ENCODE measurements at regions not wholly inside any gene's neighbourhood (a gene's known extent, or its start where the extent isn't known, plus 50 kb on each side); places are given as distances from the start of the nearest gene placed in this dataset.

DNA sequence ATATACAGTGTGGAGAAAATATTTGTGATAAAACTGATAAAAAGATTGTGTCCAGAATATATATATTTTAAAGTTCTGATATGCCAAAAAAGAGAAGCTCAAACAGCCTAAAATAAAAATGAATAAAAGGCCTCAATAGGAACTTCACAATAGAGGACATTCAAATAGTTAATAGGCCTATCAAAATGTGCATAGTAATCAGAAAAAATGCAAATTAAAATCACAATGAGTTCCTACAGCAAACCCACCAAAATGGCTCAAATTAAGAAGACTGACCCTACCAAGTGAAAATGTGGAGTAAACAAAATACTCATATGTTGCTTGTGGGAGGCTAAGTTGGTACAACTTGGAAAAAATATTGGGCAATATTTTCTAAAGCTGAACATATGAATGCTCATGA, 57.6 kb upstream of the COG2 start:
- TF ChIP-seq CEBPB (IDR thresholded peaks at IDR 0.05; ENCODE audit: low read depth) (no peak), POLR2A (IDR thresholded peaks at IDR 0.05; ENCODE audit: borderline replicate concordance, extremely low read depth, insufficient read depth, insufficient read length) (no peak), EGR1 (IDR thresholded peaks at IDR 0.05; ENCODE audit: low read depth) (no peak), EZH2 (IDR thresholded peaks at IDR 0.05) (no peak), TCF7L2 (IDR thresholded peaks at IDR 0.05; ENCODE audit: borderline replicate concordance, extremely low read depth, insufficient read depth, insufficient read length) (no peak), JUND (IDR thresholded peaks at IDR 0.05) (no peak), POLR2AphosphoS5 (IDR thresholded peaks at IDR 0.05; ENCODE audit: low read depth, low read length) (no peak), SRF (IDR thresholded peaks at IDR 0.05; ENCODE audit: low read depth) (no peak), EZH2phosphoT487 (IDR thresholded peaks at IDR 0.05; ENCODE audit: borderline replicate concordance) (no peak)
- TF ChIP-seq, protein P1, sequence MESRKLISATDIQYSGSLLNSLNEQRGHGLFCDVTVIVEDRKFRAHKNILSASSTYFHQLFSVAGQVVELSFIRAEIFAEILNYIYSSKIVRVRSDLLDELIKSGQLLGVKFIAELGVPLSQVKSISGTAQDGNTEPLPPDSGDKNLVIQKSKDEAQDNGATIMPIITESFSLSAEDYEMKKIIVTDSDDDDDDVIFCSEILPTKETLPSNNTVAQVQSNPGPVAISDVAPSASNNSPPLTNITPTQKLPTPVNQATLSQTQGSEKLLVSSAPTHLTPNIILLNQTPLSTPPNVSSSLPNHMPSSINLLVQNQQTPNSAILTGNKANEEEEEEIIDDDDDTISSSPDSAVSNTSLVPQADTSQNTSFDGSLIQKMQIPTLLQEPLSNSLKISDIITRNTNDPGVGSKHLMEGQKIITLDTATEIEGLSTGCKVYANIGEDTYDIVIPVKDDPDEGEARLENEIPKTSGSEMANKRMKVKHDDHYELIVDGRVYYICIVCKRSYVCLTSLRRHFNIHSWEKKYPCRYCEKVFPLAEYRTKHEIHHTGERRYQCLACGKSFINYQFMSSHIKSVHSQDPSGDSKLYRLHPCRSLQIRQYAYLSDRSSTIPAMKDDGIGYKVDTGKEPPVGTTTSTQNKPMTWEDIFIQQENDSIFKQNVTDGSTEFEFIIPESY (IDR thresholded peaks at IDR 0.05; ENCODE audit: extremely low read depth, insufficient replicate concordance, low read length) = no peak
- TF ChIP-seq, protein P2, sequence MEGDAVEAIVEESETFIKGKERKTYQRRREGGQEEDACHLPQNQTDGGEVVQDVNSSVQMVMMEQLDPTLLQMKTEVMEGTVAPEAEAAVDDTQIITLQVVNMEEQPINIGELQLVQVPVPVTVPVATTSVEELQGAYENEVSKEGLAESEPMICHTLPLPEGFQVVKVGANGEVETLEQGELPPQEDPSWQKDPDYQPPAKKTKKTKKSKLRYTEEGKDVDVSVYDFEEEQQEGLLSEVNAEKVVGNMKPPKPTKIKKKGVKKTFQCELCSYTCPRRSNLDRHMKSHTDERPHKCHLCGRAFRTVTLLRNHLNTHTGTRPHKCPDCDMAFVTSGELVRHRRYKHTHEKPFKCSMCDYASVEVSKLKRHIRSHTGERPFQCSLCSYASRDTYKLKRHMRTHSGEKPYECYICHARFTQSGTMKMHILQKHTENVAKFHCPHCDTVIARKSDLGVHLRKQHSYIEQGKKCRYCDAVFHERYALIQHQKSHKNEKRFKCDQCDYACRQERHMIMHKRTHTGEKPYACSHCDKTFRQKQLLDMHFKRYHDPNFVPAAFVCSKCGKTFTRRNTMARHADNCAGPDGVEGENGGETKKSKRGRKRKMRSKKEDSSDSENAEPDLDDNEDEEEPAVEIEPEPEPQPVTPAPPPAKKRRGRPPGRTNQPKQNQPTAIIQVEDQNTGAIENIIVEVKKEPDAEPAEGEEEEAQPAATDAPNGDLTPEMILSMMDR (IDR thresholded peaks at IDR 0.05 in 2 of 3, conservative IDR thresholded peaks at IDR 0.05 in 1 of 3; ENCODE audit: borderline replicate concordance in 1 of 3, insufficient read depth in 1 of 3, low read depth in 2 of 3, low read length in 2 of 3) = no peak
- TF ChIP-seq, protein P3, sequence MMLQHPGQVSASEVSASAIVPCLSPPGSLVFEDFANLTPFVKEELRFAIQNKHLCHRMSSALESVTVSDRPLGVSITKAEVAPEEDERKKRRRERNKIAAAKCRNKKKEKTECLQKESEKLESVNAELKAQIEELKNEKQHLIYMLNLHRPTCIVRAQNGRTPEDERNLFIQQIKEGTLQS (IDR thresholded peaks at IDR 0.05) = no peak
- TF ChIP-seq, protein P4, sequence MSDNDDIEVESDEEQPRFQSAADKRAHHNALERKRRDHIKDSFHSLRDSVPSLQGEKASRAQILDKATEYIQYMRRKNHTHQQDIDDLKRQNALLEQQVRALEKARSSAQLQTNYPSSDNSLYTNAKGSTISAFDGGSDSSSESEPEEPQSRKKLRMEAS (IDR thresholded peaks at IDR 0.05) = no peak
- TF ChIP-seq, protein P5, sequence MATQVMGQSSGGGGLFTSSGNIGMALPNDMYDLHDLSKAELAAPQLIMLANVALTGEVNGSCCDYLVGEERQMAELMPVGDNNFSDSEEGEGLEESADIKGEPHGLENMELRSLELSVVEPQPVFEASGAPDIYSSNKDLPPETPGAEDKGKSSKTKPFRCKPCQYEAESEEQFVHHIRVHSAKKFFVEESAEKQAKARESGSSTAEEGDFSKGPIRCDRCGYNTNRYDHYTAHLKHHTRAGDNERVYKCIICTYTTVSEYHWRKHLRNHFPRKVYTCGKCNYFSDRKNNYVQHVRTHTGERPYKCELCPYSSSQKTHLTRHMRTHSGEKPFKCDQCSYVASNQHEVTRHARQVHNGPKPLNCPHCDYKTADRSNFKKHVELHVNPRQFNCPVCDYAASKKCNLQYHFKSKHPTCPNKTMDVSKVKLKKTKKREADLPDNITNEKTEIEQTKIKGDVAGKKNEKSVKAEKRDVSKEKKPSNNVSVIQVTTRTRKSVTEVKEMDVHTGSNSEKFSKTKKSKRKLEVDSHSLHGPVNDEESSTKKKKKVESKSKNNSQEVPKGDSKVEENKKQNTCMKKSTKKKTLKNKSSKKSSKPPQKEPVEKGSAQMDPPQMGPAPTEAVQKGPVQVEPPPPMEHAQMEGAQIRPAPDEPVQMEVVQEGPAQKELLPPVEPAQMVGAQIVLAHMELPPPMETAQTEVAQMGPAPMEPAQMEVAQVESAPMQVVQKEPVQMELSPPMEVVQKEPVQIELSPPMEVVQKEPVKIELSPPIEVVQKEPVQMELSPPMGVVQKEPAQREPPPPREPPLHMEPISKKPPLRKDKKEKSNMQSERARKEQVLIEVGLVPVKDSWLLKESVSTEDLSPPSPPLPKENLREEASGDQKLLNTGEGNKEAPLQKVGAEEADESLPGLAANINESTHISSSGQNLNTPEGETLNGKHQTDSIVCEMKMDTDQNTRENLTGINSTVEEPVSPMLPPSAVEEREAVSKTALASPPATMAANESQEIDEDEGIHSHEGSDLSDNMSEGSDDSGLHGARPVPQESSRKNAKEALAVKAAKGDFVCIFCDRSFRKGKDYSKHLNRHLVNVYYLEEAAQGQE (IDR thresholded peaks at IDR 0.05; ENCODE audit: low read depth) = no peak
